Thyroid gland (tissue), 4 donors: ENCODE measurements at regions not wholly inside any gene's neighbourhood (a gene's known extent, or its start where the extent isn't known, plus 50 kb on each side); places are given as distances from the start of the nearest gene placed in this dataset.
"Not testable (repeated sequence)": the region's sequence is repeated elsewhere in the genome, so short reads cannot be mapped to it uniquely, and the experiment has no call there.

ENCODE experiments used
- DNase-seq, 2 donors: peaks; one replicate each; pipeline ENCODE4 v3.0.0-alpha.2; 2019
- H3K27ac ChIP-seq, 3 donors: fragments of 200-600 bp; sonication (generic); 1 replicate in 2 of 3; 2 replicates in 1 of 3; pipeline ENCODE4 v1.5.1; 2016 to 2019; ENCODE audit warnings: mild to moderate bottlenecking in 1 of 3, moderate library complexity in 1 of 3
- H3K27me3 ChIP-seq: fragments of 200-600 bp; sonication (generic); one replicate; pipeline ENCODE4 v1.5.1; 2019
- H3K36me3 ChIP-seq, 2 donors: fragments of 200-600 bp; sonication (generic); one replicate each; pipeline ENCODE4 v1.5.1; 2016 to 2019
- H3K4me1 ChIP-seq, 2 donors: fragments of 200-600 bp; sonication (generic); one replicate each; pipeline ENCODE4 v1.5.1; 2017 to 2019
- H3K4me3 ChIP-seq, 3 donors: fragments of 200-600 bp; sonication (generic); replicated peaks in 1 of 3; 1 replicate in 2 of 3; 2 replicates in 1 of 3; pipeline ENCODE4 v1.5.1; 2016; ENCODE audit warnings: mild to moderate bottlenecking in 1 of 3
- H3K9me3 ChIP-seq: fragments of 200-600 bp; sonication (generic); one replicate; pipeline ENCODE4 v1.5.1; 2017
- CTCF ChIP-seq, 6 experiments: fragments of 200-600 bp in 3 of 6; fragments of 450-650 bp in 3 of 6; sonication (generic) in 3 of 6; IDR thresholded peaks; one replicate each; pipeline ENCODE4 v1.5.1; 2016 to 2019; ENCODE audit warnings: antibody characterized with exemption in 6 of 6, mild to moderate bottlenecking in 2 of 6, inconsistent platforms in 1 of 6, moderate library complexity in 1 of 6
- POLR2A ChIP-seq, 2 donors: fragments of 450-650 bp; IDR thresholded peaks; one replicate each; pipeline ENCODE4 v1.6.1; 2017; ENCODE audit warnings: antibody characterized with exemption in 2 of 2, mild to moderate bottlenecking in 2 of 2, moderate library complexity in 1 of 2
- WGBS, 2 donors: methylation state at CpG; one replicate each; pipeline ENCODE4 v1.1.5; 2017; 5-methylcytosine and 5-hydroxymethylcytosine counted together
- intact Hi-C: fragments of 100-400 bp; cut with DNase I; formaldehyde crosslinking; loops from one replicate; pipeline ENCODE4 v1.15.1; 2023

- H3K27me3 ChIP-seq, H3K36me3 ChIP-seq, intact Hi-C loops, H3K9me3 ChIP-seq, H3K4me3 ChIP-seq, DNase-seq, H3K4me1 ChIP-seq, H3K27ac ChIP-seq: not testable (repeated sequence)
- 61 to 68% methylated on average over 2 of the region's 2 CpGs for WGBS, 2 donors
Observed at GRCh38 chr2:88802026-88802425, 110.6 kb downstream of the RPIA start.

GRCh38 chr2:88807237-88807962, 115.9 kb downstream of the RPIA start:
- Histone ChIP-seq H3K4me1 (no peaks in the 10 kb centered on the region), H3K9me3 (no peaks in the 10 kb centered on the region), H3K27ac (no peak overlapping the region), H3K36me3 (no peaks in the 10 kb centered on the region), H3K4me3 (no peak overlapping the region), H3K27me3 (no peaks in the 10 kb centered on the region)
- 71 to 80% methylated on average over 5 of the region's 5 CpGs for WGBS, 2 donors
- intact Hi-C loops, result no loop called here
- TF ChIP-seq CTCF (IDR thresholded peaks at IDR 0.05) (no peak), POLR2A (IDR thresholded peaks at IDR 0.05) (no peak)
- DNase-seq, result no peak

GRCh38 chr2:88808083-88808482, 116.6 kb downstream of the RPIA start:
- intact Hi-C loops, result no loop called here
- H3K4me1 ChIP-seq, result no peaks in the 10 kb centered on the region
- 68 to 82% methylated on average over 3 of the region's 3 CpGs for WGBS, 2 donors
- TF ChIP-seq CTCF (IDR thresholded peaks at IDR 0.05) (no peak), POLR2A (IDR thresholded peaks at IDR 0.05) (no peak)
- no peaks in the 10 kb centered on the region for H3K27me3 ChIP-seq
- H3K9me3 ChIP-seq, result no peaks in the 10 kb centered on the region
- DNase-seq, result no peak
- no peaks in the 10 kb centered on the region for H3K36me3 ChIP-seq
- H3K4me3 ChIP-seq, result no peak overlapping the region
- H3K27ac ChIP-seq, result no peak overlapping the region

- Histone ChIP-seq H3K4me3 (no peak overlapping the region), H3K36me3 (no peaks in the 10 kb centered on the region), H3K4me1 (no peaks in the 10 kb centered on the region), H3K27me3 (no peaks in the 10 kb centered on the region), H3K9me3 (no peaks in the 10 kb centered on the region), H3K27ac (no peak overlapping the region)
- no peak for DNase-seq
- intact Hi-C loops, result no loop called here
- 76 to 80% methylated on average over 1 of the region's 1 CpG for WGBS, 2 donors
- TF ChIP-seq POLR2A (IDR thresholded peaks at IDR 0.05), result no peak
- TF ChIP-seq CTCF (IDR thresholded peaks at IDR 0.05), result no peak
Observed at GRCh38 chr2:88808652-88809051, 117.2 kb downstream of the RPIA start.

GRCh38 chr2:88809216-88809615, 117.7 kb downstream of the RPIA start:
- H3K9me3 ChIP-seq, result no peaks in the 10 kb centered on the region
- 89 to 90% methylated on average over 2 to 4 of the region's 6 CpGs for WGBS, 2 donors
- no peak overlapping the region for H3K27ac ChIP-seq
- no peaks in the 10 kb centered on the region for H3K36me3 ChIP-seq
- no peak for DNase-seq
- no peaks in the 10 kb centered on the region for H3K4me1 ChIP-seq
- H3K27me3 ChIP-seq, result no peaks in the 10 kb centered on the region
- no peak overlapping the region for H3K4me3 ChIP-seq
- intact Hi-C loops, result no loop called here
- no peak for TF ChIP-seq CTCF (IDR thresholded peaks at IDR 0.05)
- no peak for TF ChIP-seq POLR2A (IDR thresholded peaks at IDR 0.05)
